AG04449 (cell line): ENCODE measurements at regions not wholly inside any gene's neighbourhood (a gene's known extent, or its start where the extent isn't known, plus 50 kb on each side); places are given as distances from the start of the nearest gene placed in this dataset.

Source experiments
- CTCF ChIA-PET: fragments of 350-600 bp; formaldehyde crosslinking; extraction: SDS; loops from one replicate; lab custom pipeline; 2021; ENCODE audit warnings: antibody characterized with exemption; lab: Yijun Ruan, JAX
- POLR2A ChIA-PET: fragments of 400-600, 350-600 bp; formaldehyde crosslinking; extraction: SDS; loops from one replicate; lab custom pipeline; 2020; ENCODE audit warnings: antibody characterized with exemption, inconsistent platforms; lab: Yijun Ruan, JAX
- DNase-seq: peaks from one replicate; pipeline ENCODE4 v3.0.0-alpha.2; 2010; ENCODE audit warnings: low read depth, low spot score
- H3K4me3 ChIP-seq: 2 replicates; pipeline ENCODE4 v1.5.1; 2011; ENCODE audit warnings: low read depth, mild to moderate bottlenecking, control low read depth, low read length
- CTCF ChIP-seq: IDR thresholded peaks from one replicate; pipeline ENCODE4 v1.5.1; 2011; ENCODE audit warnings: mild to moderate bottlenecking, moderate library complexity, low read length, control low read depth, inconsistent platforms; ENCODE audit not compliant: insufficient read depth; ENCODE audit errors: missing control alignments

- no peak for DNase-seq
- TF ChIP-seq CTCF: no peak
- ChIA-PET CTCF (interaction anchor here (0.7 to 2.8 kb wide), 3 partner anchors 127 to 186 kb away, joined by 3 to 11 read pairs (median 3); no protein-coding TSS in a partner anchor), POLR2A (no interaction called here)
- H3K4me3 ChIP-seq: no peak overlapping the region
These were observed 132.0 kb downstream of the BUD13 start for GRCh38 chr11:116640641-116641402.

GRCh38 chr11:116638463-116638862, 134.3 kb downstream of the BUD13 start:
- DNase-seq: no peak
- POLR2A ChIA-PET: no interaction called here
- H3K4me3 ChIP-seq: no peak overlapping the region
- no peak for TF ChIP-seq CTCF
- CTCF ChIA-PET: interaction anchor here (1.3 kb wide), 1 partner anchor 185 kb away, joined by 3 read pairs; no protein-coding TSS in a partner anchor

- no peak for TF ChIP-seq CTCF
- no peak for DNase-seq
- ChIA-PET POLR2A (no interaction called here), CTCF (interaction anchor here (1.3 kb wide), 1 partner anchor 184 kb away, joined by 3 read pairs; no protein-coding TSS in a partner anchor)
- no peak overlapping the region for H3K4me3 ChIP-seq
These were observed 135.0 kb downstream of the BUD13 start for GRCh38 chr11:116637766-116638165.

GRCh38 chr11:116636341-116636929, 136.4 kb downstream of the BUD13 start:
- DNase-seq: no peak
- POLR2A ChIA-PET: no interaction called here
- CTCF ChIA-PET: no interaction called here
- no peak overlapping the region for H3K4me3 ChIP-seq
- no peak for TF ChIP-seq CTCF

GRCh38 chr11:116631201-116631600, 141.6 kb downstream of the BUD13 start:
- POLR2A ChIA-PET: no interaction called here
- H3K4me3 ChIP-seq: no peak overlapping the region
- CTCF ChIA-PET: no interaction called here
- DNase-seq: no peak
- TF ChIP-seq CTCF: no peak

- DNase-seq: no peak
- ChIA-PET CTCF (no interaction called here), POLR2A (no interaction called here)
- no peak for TF ChIP-seq CTCF
- no peak overlapping the region for H3K4me3 ChIP-seq
These were observed 154.3 kb downstream of the BUD13 start for GRCh38 chr11:116618461-116618860.
